OCI-LY3 (cell line): ENCODE measurements at regions not wholly inside any gene's neighbourhood (a gene's known extent, or its start where the extent isn't known, plus 50 kb on each side); places are given as distances from the start of the nearest gene placed in this dataset.

Experiments
- EZH2phosphoT487 ChIP-seq: fragments of 200-600 bp; shearing (Covaris generic); IDR thresholded peaks from 2 replicates; pipeline ENCODE4 v1.6.1; 2018; ENCODE audit warnings: antibody characterized with exemption, mixed run types, low read depth
- TF ChIP-seq, protein P1 (sequence below): fragments of 200-600, 300-600 bp; sonication (generic); IDR thresholded peaks from 2 replicates; pipeline ENCODE4 v1.5.1; 2014; ENCODE audit warnings: antibody characterized with exemption, low read length, low read depth

DNA sequence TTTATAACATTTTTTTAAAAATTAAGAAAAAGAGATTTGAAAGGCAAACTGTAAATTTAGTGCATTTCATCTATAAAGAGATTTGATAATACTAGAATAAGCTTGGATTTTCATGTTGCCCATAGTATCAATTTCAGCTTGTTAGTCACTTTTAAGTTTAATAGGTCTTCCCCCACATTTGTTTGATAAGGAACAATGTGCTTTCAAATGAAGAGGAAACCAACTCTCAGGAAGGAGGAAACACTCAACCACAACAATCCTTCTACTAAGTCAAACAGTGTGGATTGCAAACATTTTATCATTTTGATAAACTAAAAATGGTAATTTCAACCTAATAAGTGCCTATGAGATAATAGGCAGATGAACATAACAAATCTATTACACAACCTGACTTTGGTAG is 397.1 kb upstream of the CDH20 start:
- TF ChIP-seq, protein P1, sequence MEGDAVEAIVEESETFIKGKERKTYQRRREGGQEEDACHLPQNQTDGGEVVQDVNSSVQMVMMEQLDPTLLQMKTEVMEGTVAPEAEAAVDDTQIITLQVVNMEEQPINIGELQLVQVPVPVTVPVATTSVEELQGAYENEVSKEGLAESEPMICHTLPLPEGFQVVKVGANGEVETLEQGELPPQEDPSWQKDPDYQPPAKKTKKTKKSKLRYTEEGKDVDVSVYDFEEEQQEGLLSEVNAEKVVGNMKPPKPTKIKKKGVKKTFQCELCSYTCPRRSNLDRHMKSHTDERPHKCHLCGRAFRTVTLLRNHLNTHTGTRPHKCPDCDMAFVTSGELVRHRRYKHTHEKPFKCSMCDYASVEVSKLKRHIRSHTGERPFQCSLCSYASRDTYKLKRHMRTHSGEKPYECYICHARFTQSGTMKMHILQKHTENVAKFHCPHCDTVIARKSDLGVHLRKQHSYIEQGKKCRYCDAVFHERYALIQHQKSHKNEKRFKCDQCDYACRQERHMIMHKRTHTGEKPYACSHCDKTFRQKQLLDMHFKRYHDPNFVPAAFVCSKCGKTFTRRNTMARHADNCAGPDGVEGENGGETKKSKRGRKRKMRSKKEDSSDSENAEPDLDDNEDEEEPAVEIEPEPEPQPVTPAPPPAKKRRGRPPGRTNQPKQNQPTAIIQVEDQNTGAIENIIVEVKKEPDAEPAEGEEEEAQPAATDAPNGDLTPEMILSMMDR: no peak
- TF ChIP-seq EZH2phosphoT487: no peak
